Sigmoid colon (tissue), 4 donors: ENCODE measurements at regions not wholly inside any gene's neighbourhood (a gene's known extent, or its start where the extent isn't known, plus 50 kb on each side); places are given as distances from the start of the nearest gene placed in this dataset.
"Not testable (repeated sequence)": the region's sequence is repeated elsewhere in the genome, so short reads cannot be mapped to it uniquely, and the experiment has no call there.

ENCODE experiments used
- POLR2A ChIP-seq, 2 donors: fragments of 450-650 bp; IDR thresholded peaks; one replicate each; pipeline ENCODE4 v1.6.1; 2016; ENCODE audit warnings: antibody characterized with exemption in 2 of 2, mild to moderate bottlenecking in 2 of 2, moderate library complexity in 2 of 2
- POLR2AphosphoS5 ChIP-seq, 4 donors: sonication (generic); formaldehyde crosslinking; IDR thresholded peaks; one replicate each; pipeline ENCODE4 v1.6.1; 2017; ENCODE audit warnings: antibody characterized with exemption in 4 of 4
- TF ChIP-seq, protein P1 (sequence below), 4 experiments: fragments of 450-650 bp in 3 of 4; fragments of 200-600 bp in 1 of 4; IDR thresholded peaks; one replicate each; pipeline ENCODE4 v1.5.1; 2016 to 2019; ENCODE audit warnings: antibody characterized with exemption in 4 of 4, mild to moderate bottlenecking in 3 of 4, moderate library complexity in 2 of 4

- TF ChIP-seq, protein P1, sequence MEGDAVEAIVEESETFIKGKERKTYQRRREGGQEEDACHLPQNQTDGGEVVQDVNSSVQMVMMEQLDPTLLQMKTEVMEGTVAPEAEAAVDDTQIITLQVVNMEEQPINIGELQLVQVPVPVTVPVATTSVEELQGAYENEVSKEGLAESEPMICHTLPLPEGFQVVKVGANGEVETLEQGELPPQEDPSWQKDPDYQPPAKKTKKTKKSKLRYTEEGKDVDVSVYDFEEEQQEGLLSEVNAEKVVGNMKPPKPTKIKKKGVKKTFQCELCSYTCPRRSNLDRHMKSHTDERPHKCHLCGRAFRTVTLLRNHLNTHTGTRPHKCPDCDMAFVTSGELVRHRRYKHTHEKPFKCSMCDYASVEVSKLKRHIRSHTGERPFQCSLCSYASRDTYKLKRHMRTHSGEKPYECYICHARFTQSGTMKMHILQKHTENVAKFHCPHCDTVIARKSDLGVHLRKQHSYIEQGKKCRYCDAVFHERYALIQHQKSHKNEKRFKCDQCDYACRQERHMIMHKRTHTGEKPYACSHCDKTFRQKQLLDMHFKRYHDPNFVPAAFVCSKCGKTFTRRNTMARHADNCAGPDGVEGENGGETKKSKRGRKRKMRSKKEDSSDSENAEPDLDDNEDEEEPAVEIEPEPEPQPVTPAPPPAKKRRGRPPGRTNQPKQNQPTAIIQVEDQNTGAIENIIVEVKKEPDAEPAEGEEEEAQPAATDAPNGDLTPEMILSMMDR (IDR thresholded peaks at IDR 0.05), result not testable (repeated sequence)
- TF ChIP-seq POLR2A, POLR2AphosphoS5 (IDR thresholded peaks at IDR 0.05): not testable (repeated sequence)
Measured at GRCh38 chr7:75261660-75262059, 133.8 kb upstream of the TRIM73 start.
